Skeletal muscle tissue (tissue), 3 donors: ENCODE measurements at regions not wholly inside any gene's neighbourhood (a gene's known extent, or its start where the extent isn't known, plus 50 kb on each side); places are given as distances from the start of the nearest gene placed in this dataset.

ENCODE experiments used
- H3K27ac ChIP-seq: one replicate; pipeline ENCODE4 v1.7.0; 2013; ENCODE audit warnings: mild to moderate bottlenecking, low read depth, low read length, inconsistent platforms
- H3K27me3 ChIP-seq, 3 donors: one replicate each; pipeline ENCODE4 v1.7.0; 2013; ENCODE audit warnings: low read length in 3 of 3; ENCODE audit not compliant: control insufficient read depth in 3 of 3, insufficient read depth in 3 of 3
- H3K36me3 ChIP-seq, 3 donors: one replicate each; pipeline ENCODE4 v1.7.0; 2013; ENCODE audit warnings: low read length in 3 of 3; ENCODE audit not compliant: control insufficient read depth in 3 of 3, insufficient read depth in 3 of 3
- H3K4me1 ChIP-seq, 3 donors: one replicate each; pipeline ENCODE4 v1.7.0; 2013; ENCODE audit warnings: low read length in 3 of 3, mild to moderate bottlenecking in 3 of 3; ENCODE audit not compliant: control insufficient read depth in 3 of 3, insufficient read depth in 3 of 3
- H3K4me3 ChIP-seq, 3 donors: one replicate each; pipeline ENCODE4 v1.7.0; 2013; ENCODE audit warnings: low read length in 3 of 3
- H3K9ac ChIP-seq, 3 donors: one replicate each; pipeline ENCODE4 v1.7.0; 2013; ENCODE audit warnings: low read length in 3 of 3, mild to moderate bottlenecking in 3 of 3, moderate library complexity in 2 of 3, low read depth in 1 of 3
- H3K9me3 ChIP-seq, 3 donors: one replicate each; pipeline ENCODE4 v1.7.0; 2013; ENCODE audit warnings: low read length in 3 of 3; ENCODE audit not compliant: control insufficient read depth in 3 of 3
- donor health status: Osteomylitis.

GRCh38 chr10:8894148-8894547 is 839.7 kb downstream of the GATA3 start:
- Histone ChIP-seq H3K36me3 (no peaks in the 10 kb centered on the region), H3K9me3 (no peaks in the 10 kb centered on the region), H3K9ac (no peak overlapping the region), H3K27ac (no peak overlapping the region), H3K4me1 (no peaks in the 10 kb centered on the region), H3K4me3 (no peak overlapping the region), H3K27me3 (no peaks in the 10 kb centered on the region)

GRCh38 chr10:8897769-8898168 is 843.3 kb downstream of the GATA3 start:
- no peak overlapping the region for H3K27ac ChIP-seq
- no peaks in the 10 kb centered on the region for H3K36me3 ChIP-seq
- H3K9ac ChIP-seq: no peak overlapping the region
- no peaks in the 10 kb centered on the region for H3K27me3 ChIP-seq
- H3K9me3 ChIP-seq: no peaks in the 10 kb centered on the region
- H3K4me1 ChIP-seq: no peaks in the 10 kb centered on the region
- no peak overlapping the region for H3K4me3 ChIP-seq

GRCh38 chr10:8898745-8899330 is 844.4 kb downstream of the GATA3 start:
- Histone ChIP-seq H3K27me3 (no peaks in the 10 kb centered on the region), H3K9me3 (no peaks in the 10 kb centered on the region), H3K9ac (no peak overlapping the region), H3K4me1 (no peaks in the 10 kb centered on the region), H3K27ac (no peak overlapping the region), H3K4me3 (no peak overlapping the region), H3K36me3 (no peaks in the 10 kb centered on the region)

GRCh38 chr10:8902926-8903325 is 848.4 kb downstream of the GATA3 start:
- Histone ChIP-seq H3K27ac (no peak overlapping the region), H3K36me3 (no peaks in the 10 kb centered on the region), H3K9ac (no peak overlapping the region), H3K4me3 (no peak overlapping the region), H3K9me3 (no peaks in the 10 kb centered on the region), H3K27me3 (no peaks in the 10 kb centered on the region), H3K4me1 (no peaks in the 10 kb centered on the region)

GRCh38 chr10:8908013-8908412 is 853.5 kb downstream of the GATA3 start:
- Histone ChIP-seq H3K9me3 (no peaks in the 10 kb centered on the region), H3K4me1 (no peaks in the 10 kb centered on the region), H3K27ac (no peak overlapping the region), H3K36me3 (no peaks in the 10 kb centered on the region), H3K27me3 (no peaks in the 10 kb centered on the region), H3K9ac (no peak overlapping the region), H3K4me3 (no peak overlapping the region)

- H3K36me3 ChIP-seq: no peaks in the 10 kb centered on the region
- no peaks in the 10 kb centered on the region for H3K9me3 ChIP-seq
- H3K27ac ChIP-seq: no peak overlapping the region
- no peaks in the 10 kb centered on the region for H3K4me1 ChIP-seq
- H3K27me3 ChIP-seq: no peaks in the 10 kb centered on the region
- no peak overlapping the region for H3K9ac ChIP-seq
- no peak overlapping the region for H3K4me3 ChIP-seq
Measured at GRCh38 chr10:8910314-8910713, 855.8 kb downstream of the GATA3 start.

- H3K4me3 ChIP-seq: no peak overlapping the region
- H3K4me1 ChIP-seq: no peaks in the 10 kb centered on the region
- H3K9ac ChIP-seq: no peak overlapping the region
- no peak overlapping the region for H3K27ac ChIP-seq
- H3K9me3 ChIP-seq: no peaks in the 10 kb centered on the region
- no peaks in the 10 kb centered on the region for H3K27me3 ChIP-seq
- H3K36me3 ChIP-seq: no peaks in the 10 kb centered on the region
Measured at GRCh38 chr10:8911032-8911431, 856.5 kb downstream of the GATA3 start.

- Histone ChIP-seq H3K4me1 (no peaks in the 10 kb centered on the region), H3K9me3 (no peaks in the 10 kb centered on the region), H3K36me3 (no peaks in the 10 kb centered on the region), H3K4me3 (no peak overlapping the region), H3K27ac (no peak overlapping the region), H3K27me3 (no peaks in the 10 kb centered on the region), H3K9ac (no peak overlapping the region)
Measured at GRCh38 chr10:8912108-8912507, 857.6 kb downstream of the GATA3 start.

GRCh38 chr10:8913720-8914119 is 859.2 kb downstream of the GATA3 start:
- H3K4me1 ChIP-seq: no peaks in the 10 kb centered on the region
- H3K27me3 ChIP-seq: no peaks in the 10 kb centered on the region
- H3K4me3 ChIP-seq: no peak overlapping the region
- no peaks in the 10 kb centered on the region for H3K9me3 ChIP-seq
- H3K27ac ChIP-seq: no peak overlapping the region
- H3K9ac ChIP-seq: no peak overlapping the region
- H3K36me3 ChIP-seq: no peaks in the 10 kb centered on the region

GRCh38 chr10:8919280-8919679 is 864.8 kb downstream of the GATA3 start:
- Histone ChIP-seq H3K27me3 (no peaks in the 10 kb centered on the region), H3K4me1 (no peaks in the 10 kb centered on the region), H3K9me3 (no peaks in the 10 kb centered on the region), H3K4me3 (no peak overlapping the region), H3K9ac (no peak overlapping the region), H3K27ac (no peak overlapping the region), H3K36me3 (no peaks in the 10 kb centered on the region)

- H3K27me3 ChIP-seq: no peaks in the 10 kb centered on the region
- no peaks in the 10 kb centered on the region for H3K36me3 ChIP-seq
- H3K9me3 ChIP-seq: no peaks in the 10 kb centered on the region
Measured at GRCh38 chr10:8921568-8921967, 867.1 kb downstream of the GATA3 start.

More at GRCh38 chr10:8921568-8921967, 867.1 kb downstream of the GATA3 start:
- Histone ChIP-seq H3K9ac (no peak overlapping the region), H3K4me3 (no peak overlapping the region), H3K27ac (no peak overlapping the region), H3K4me1 (no peaks in the 10 kb centered on the region)
